ENCODE measurements at regions not wholly inside any gene's neighbourhood (a gene's known extent, or its start where the extent isn't known, plus 50 kb on each side); places are given as distances from the start of the nearest gene placed in this dataset.
A peak's percentile ranks its signal among the peaks of the same experiment; 100 is the strongest.

DNA sequence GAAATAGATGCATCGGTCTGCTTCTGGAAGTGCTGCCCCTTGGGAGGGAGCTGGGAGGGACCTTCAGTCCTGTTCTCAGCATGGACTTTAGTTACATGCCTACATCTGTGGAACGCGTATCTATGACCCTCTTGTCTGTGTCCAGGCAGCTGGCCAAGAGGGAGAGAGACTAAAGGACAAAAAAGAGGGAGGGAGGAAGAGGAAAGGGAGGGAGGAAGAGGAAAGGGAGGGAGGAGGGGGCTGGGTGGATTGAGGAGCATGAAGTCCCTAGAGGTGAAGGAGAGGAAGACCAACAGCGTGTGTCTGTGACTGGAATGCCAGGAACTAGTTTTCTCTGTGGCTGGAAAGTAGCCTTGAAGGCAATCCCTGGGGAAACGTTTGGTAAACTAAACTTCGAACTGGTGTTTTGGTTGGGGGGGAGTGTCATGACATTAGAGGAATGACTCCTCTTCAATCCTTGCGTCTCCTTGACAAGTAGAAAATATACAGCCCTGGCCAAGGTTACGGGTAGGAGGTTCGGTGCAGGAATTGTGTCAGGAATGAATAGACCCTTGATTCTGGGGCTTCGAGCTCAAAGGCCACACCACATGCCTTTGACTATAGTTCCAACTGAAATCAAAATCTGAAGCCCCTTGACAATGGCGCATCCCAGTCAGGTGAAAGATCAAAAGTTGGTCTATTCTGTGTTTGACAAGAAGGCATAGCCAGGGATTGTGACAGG is 52.0 kb upstream of the PLEKHG1 start:
- no peak overlapping the region for H3K9ac ChIP-seq (ENCODE audit: low read length in 3 of 3)
- no peaks in the 10 kb centered on the region for H3K36me3 ChIP-seq (ENCODE audit: control insufficient read depth in 2 of 3, insufficient read depth in 3 of 3, low read length in 3 of 3)
- peaks cover 5 to 16% (median 14%) of the 10 kb centered on the region in 3 donors for H3K4me1 ChIP-seq (ENCODE audit: control insufficient read depth in 2 of 3, insufficient read depth in 2 of 3, low read depth in 1 of 3, low read length in 3 of 3)
- peak in 4 of 5 donors; percentile 41 to 86 (median 74) for DNase-seq
- FAIRE-seq = no peak
- peak overlapping the region in 1 of 2 donors; percentile 19 for H3K27ac ChIP-seq (ENCODE audit: low read depth in 2 of 2, low read length in 2 of 2)
- intact Hi-C loops (cut with DNase I) = no loop called here
- H3K27me3 ChIP-seq (ENCODE audit: control insufficient read depth, insufficient read depth, low read length) = no peaks in the 10 kb centered on the region
- TF ChIP-seq, protein P1, sequence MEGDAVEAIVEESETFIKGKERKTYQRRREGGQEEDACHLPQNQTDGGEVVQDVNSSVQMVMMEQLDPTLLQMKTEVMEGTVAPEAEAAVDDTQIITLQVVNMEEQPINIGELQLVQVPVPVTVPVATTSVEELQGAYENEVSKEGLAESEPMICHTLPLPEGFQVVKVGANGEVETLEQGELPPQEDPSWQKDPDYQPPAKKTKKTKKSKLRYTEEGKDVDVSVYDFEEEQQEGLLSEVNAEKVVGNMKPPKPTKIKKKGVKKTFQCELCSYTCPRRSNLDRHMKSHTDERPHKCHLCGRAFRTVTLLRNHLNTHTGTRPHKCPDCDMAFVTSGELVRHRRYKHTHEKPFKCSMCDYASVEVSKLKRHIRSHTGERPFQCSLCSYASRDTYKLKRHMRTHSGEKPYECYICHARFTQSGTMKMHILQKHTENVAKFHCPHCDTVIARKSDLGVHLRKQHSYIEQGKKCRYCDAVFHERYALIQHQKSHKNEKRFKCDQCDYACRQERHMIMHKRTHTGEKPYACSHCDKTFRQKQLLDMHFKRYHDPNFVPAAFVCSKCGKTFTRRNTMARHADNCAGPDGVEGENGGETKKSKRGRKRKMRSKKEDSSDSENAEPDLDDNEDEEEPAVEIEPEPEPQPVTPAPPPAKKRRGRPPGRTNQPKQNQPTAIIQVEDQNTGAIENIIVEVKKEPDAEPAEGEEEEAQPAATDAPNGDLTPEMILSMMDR (IDR thresholded peaks at IDR 0.05; ENCODE audit: borderline replicate concordance, extremely low read depth, insufficient read depth) = no peak
- no peak overlapping the region for H3K4me3 ChIP-seq (ENCODE audit: low read length in 3 of 3)
- H3K9me3 ChIP-seq (ENCODE audit: control insufficient read depth in 2 of 3, insufficient read depth in 1 of 3, low read length in 3 of 3) = no peaks in the 10 kb centered on the region

DNA sequence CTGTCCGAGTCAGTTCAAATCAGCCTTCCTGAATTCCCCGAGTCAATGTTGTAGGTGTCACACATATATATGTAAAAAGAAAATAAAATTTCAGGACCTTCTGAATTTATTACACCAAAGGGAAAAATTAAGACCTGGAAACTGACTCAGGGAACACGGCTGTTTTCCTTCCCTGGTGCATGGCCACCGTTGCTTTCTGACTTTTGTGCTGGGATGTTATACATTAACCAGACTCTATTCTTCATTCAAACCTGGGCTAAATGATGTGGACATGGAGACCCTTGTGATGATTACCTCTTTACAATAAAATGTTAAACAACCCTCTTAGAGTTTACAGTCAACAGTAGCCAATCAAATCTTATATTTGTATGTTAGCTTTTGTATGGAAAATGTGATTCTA is 51.4 kb upstream of the PLEKHG1 start:
- TF ChIP-seq, protein P1 (IDR thresholded peaks at IDR 0.05; ENCODE audit: borderline replicate concordance, extremely low read depth, insufficient read depth) = no peak
- H3K9ac ChIP-seq (ENCODE audit: low read length in 3 of 3) = no peak overlapping the region
- no peaks in the 10 kb centered on the region for H3K36me3 ChIP-seq (ENCODE audit: control insufficient read depth in 2 of 3, insufficient read depth in 3 of 3, low read length in 3 of 3)
- intact Hi-C loops (cut with DNase I) = no loop called here
- peaks cover 5 to 16% (median 14%) of the 10 kb centered on the region in 3 donors for H3K4me1 ChIP-seq (ENCODE audit: control insufficient read depth in 2 of 3, insufficient read depth in 2 of 3, low read depth in 1 of 3, low read length in 3 of 3)
- H3K9me3 ChIP-seq (ENCODE audit: control insufficient read depth in 2 of 3, insufficient read depth in 1 of 3, low read length in 3 of 3) = no peaks in the 10 kb centered on the region
- FAIRE-seq = no peak
- DNase-seq = peak in 2 of 5 donors; percentile 45 to 53
- H3K4me3 ChIP-seq (ENCODE audit: low read length in 3 of 3) = no peak overlapping the region
- no peak overlapping the region for H3K27ac ChIP-seq (ENCODE audit: low read depth in 2 of 2, low read length in 2 of 2)
- H3K27me3 ChIP-seq (ENCODE audit: control insufficient read depth, insufficient read depth, low read length) = no peaks in the 10 kb centered on the region

DNA sequence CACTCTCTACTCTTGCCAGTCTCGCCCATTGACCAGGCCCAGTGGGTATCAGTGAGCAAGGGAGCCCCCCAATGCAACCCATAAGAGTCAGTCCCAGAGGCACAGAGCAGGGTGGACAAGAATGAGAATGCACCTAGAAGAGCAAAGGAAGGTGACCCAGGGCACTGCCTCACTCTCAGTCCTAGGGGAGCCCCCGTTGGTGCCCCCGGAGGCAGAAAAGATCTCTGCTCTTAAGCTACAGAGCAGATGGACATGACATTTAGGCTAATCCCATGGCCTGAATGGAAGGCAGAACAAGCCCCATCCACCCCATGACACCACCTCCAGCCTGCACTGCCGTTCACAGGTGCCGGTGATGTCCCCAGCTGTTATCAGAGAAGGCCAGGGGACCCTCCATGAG is 50.7 kb upstream of the PLEKHG1 start:
- no peak for FAIRE-seq
- no peak for DNase-seq
- TF ChIP-seq, protein P1 (IDR thresholded peaks at IDR 0.05; ENCODE audit: borderline replicate concordance, extremely low read depth, insufficient read depth) = no peak

More for the DNA sequence above, 50.7 kb upstream of the PLEKHG1 start:
- H3K9ac ChIP-seq (ENCODE audit: low read length in 3 of 3) = no peak overlapping the region
- H3K4me1 ChIP-seq (ENCODE audit: control insufficient read depth in 2 of 3, insufficient read depth in 2 of 3, low read depth in 1 of 3, low read length in 3 of 3) = peaks cover 5 to 16% (median 14%) of the 10 kb centered on the region in 3 donors
- no peak overlapping the region for H3K27ac ChIP-seq (ENCODE audit: low read depth in 2 of 2, low read length in 2 of 2)
- H3K36me3 ChIP-seq (ENCODE audit: control insufficient read depth in 2 of 3, insufficient read depth in 3 of 3, low read length in 3 of 3) = no peaks in the 10 kb centered on the region
- no peak overlapping the region for H3K4me3 ChIP-seq (ENCODE audit: low read length in 3 of 3)
- H3K27me3 ChIP-seq (ENCODE audit: control insufficient read depth, insufficient read depth, low read length) = no peaks in the 10 kb centered on the region
- H3K9me3 ChIP-seq (ENCODE audit: control insufficient read depth in 2 of 3, insufficient read depth in 1 of 3, low read length in 3 of 3) = no peaks in the 10 kb centered on the region
- intact Hi-C loops (cut with DNase I) = no loop called here
